ENCODE measurements at regions not wholly inside any gene's neighbourhood (a gene's known extent, or its start where the extent isn't known, plus 50 kb on each side); places are given as distances from the start of the nearest gene placed in this dataset.

- Histone ChIP-seq H3K4me3 (replicated peaks; ENCODE audit: insufficient read depth, low read length) (no peak overlapping the region), H3K27me3 (ENCODE audit: insufficient read depth, poor library complexity, severe bottlenecking) (no peaks in the 10 kb centered on the region), H3K27ac (replicated peaks) (no peak overlapping the region)
- TF ChIP-seq POLR2AphosphoS5 (IDR thresholded peaks at IDR 0.05; ENCODE audit: low read depth), result no peak
- no peak for TF ChIP-seq REST (IDR thresholded peaks at IDR 0.05; ENCODE audit: insufficient replicate concordance, low read depth)
- TF ChIP-seq CTCF (IDR thresholded peaks at IDR 0.05; ENCODE audit: insufficient read depth, low read length), result no peak
- TF ChIP-seq GABPA (IDR thresholded peaks at IDR 0.05; ENCODE audit: low read depth), result no peak
- TF ChIP-seq SPI1 (IDR thresholded peaks at IDR 0.05; ENCODE audit: borderline replicate concordance, low read depth), result no peak
- no peak for DNase-seq (ENCODE audit: low read depth in 1 of 2, low spot score in 1 of 2)
These were observed 62.9 kb upstream of the ROBO2 start for GRCh38 chr3:76976996-76977395.

GRCh38 chr3:76985645-76986044, 54.3 kb upstream of the ROBO2 start:
- Histone ChIP-seq H3K27ac (replicated peaks) (no peak overlapping the region), H3K27me3 (ENCODE audit: insufficient read depth, poor library complexity, severe bottlenecking) (no peaks in the 10 kb centered on the region), H3K4me3 (replicated peaks; ENCODE audit: insufficient read depth, low read length) (no peak overlapping the region)
- TF ChIP-seq REST (IDR thresholded peaks at IDR 0.05; ENCODE audit: insufficient replicate concordance, low read depth) (no peak), CTCF (IDR thresholded peaks at IDR 0.05; ENCODE audit: insufficient read depth, low read length) (no peak), GABPA (IDR thresholded peaks at IDR 0.05; ENCODE audit: low read depth) (no peak), POLR2AphosphoS5 (IDR thresholded peaks at IDR 0.05; ENCODE audit: low read depth) (no peak), SPI1 (IDR thresholded peaks at IDR 0.05; ENCODE audit: borderline replicate concordance, low read depth) (no peak)
- no peak for DNase-seq (ENCODE audit: low read depth in 1 of 2, low spot score in 1 of 2)

GRCh38 chr3:76986876-76987474, 52.9 kb upstream of the ROBO2 start:
- TF ChIP-seq CTCF (IDR thresholded peaks at IDR 0.05; ENCODE audit: insufficient read depth, low read length) (no peak), GABPA (IDR thresholded peaks at IDR 0.05; ENCODE audit: low read depth) (no peak), REST (IDR thresholded peaks at IDR 0.05; ENCODE audit: insufficient replicate concordance, low read depth) (no peak), POLR2AphosphoS5 (IDR thresholded peaks at IDR 0.05; ENCODE audit: low read depth) (no peak), SPI1 (IDR thresholded peaks at IDR 0.05; ENCODE audit: borderline replicate concordance, low read depth) (no peak)
- no peak overlapping the region for H3K4me3 ChIP-seq (replicated peaks; ENCODE audit: insufficient read depth, low read length)

More at GRCh38 chr3:76986876-76987474, 52.9 kb upstream of the ROBO2 start:
- Histone ChIP-seq H3K27me3 (ENCODE audit: insufficient read depth, poor library complexity, severe bottlenecking) (no peaks in the 10 kb centered on the region), H3K27ac (replicated peaks) (no peak overlapping the region)
- no peak for DNase-seq (ENCODE audit: low read depth in 1 of 2, low spot score in 1 of 2)

Data from HL-60 (cell line).